Ishikawa (cell line): ENCODE measurements at regions not wholly inside any gene's neighbourhood (a gene's known extent, or its start where the extent isn't known, plus 50 kb on each side); places are given as distances from the start of the nearest gene placed in this dataset.

Experiments
- CEBPB ChIP-seq: IDR thresholded peaks from 2 replicates; pipeline ENCODE4 v1.6.1; 2012
- CREB1 ChIP-seq: IDR thresholded peaks from 2 replicates; pipeline ENCODE4 v1.6.1; 2012; ENCODE audit warnings: low read depth
- EGR1 ChIP-seq: IDR thresholded peaks from 2 replicates; pipeline ENCODE4 v1.6.1; 2012
- EP300 ChIP-seq: IDR thresholded peaks from 2 replicates; pipeline ENCODE4 v1.6.1; 2012; ENCODE audit warnings: borderline replicate concordance
- FOXM1 ChIP-seq: IDR thresholded peaks from 2 replicates; pipeline ENCODE4 v1.6.1; 2012; ENCODE audit warnings: low read depth, borderline replicate concordance
- MAX ChIP-seq: IDR thresholded peaks from 2 replicates; pipeline ENCODE4 v1.6.1; 2012
- NFIC ChIP-seq: IDR thresholded peaks from 2 replicates; pipeline ENCODE4 v1.6.1; 2012
- RAD21 ChIP-seq: IDR thresholded peaks from 2 replicates; pipeline ENCODE4 v1.6.1; 2012; ENCODE audit warnings: low read depth
- REST ChIP-seq: IDR thresholded peaks from 2 replicates; pipeline ENCODE4 v1.6.1; 2012; ENCODE audit warnings: low read depth, mild to moderate bottlenecking
- TAF1 ChIP-seq: IDR thresholded peaks from 2 replicates; pipeline ENCODE4 v1.6.1; 2012; ENCODE audit warnings: low read depth, mild to moderate bottlenecking
- TCF12 ChIP-seq: IDR thresholded peaks from 2 replicates; pipeline ENCODE4 v1.6.1; 2012; ENCODE audit warnings: low read depth
- TEAD4 ChIP-seq: IDR thresholded peaks from 2 replicates; pipeline ENCODE4 v1.6.1; 2012
- USF1 ChIP-seq: IDR thresholded peaks from 2 replicates; pipeline ENCODE4 v1.6.1; 2012
- YY1 ChIP-seq: IDR thresholded peaks from 2 replicates; pipeline ENCODE4 v1.6.1; 2012; ENCODE audit warnings: low read depth
- ZBTB7A ChIP-seq: IDR thresholded peaks from 2 replicates; pipeline ENCODE4 v1.6.1; 2012; ENCODE audit warnings: low read depth

GRCh38 chr12:114476159-114476558, 70.2 kb upstream of the TBX5 start:
- TF ChIP-seq TAF1 (no peak), NFIC (no peak), REST (no peak), TEAD4 (no peak), RAD21 (peak; percentile 21)

- no peak for TF ChIP-seq CEBPB
- no peak for TF ChIP-seq ZBTB7A
- TF ChIP-seq MAX = no peak
- TF ChIP-seq RAD21 = no peak
- TF ChIP-seq EGR1 = no peak
- TF ChIP-seq EP300 = no peak
- TF ChIP-seq TEAD4 = no peak
- TF ChIP-seq YY1 = no peak
- no peak for TF ChIP-seq CREB1
- no peak for TF ChIP-seq TAF1
- TF ChIP-seq REST = no peak
- no peak for TF ChIP-seq TCF12
Measured at GRCh38 chr12:114473717-114474116, 67.8 kb upstream of the TBX5 start.

- TF ChIP-seq TCF12 = no peak
- TF ChIP-seq EP300 = no peak
- no peak for TF ChIP-seq USF1
- no peak for TF ChIP-seq FOXM1
- TF ChIP-seq YY1 = no peak
- TF ChIP-seq RAD21 = no peak
- TF ChIP-seq EGR1 = no peak
- TF ChIP-seq CEBPB = no peak
Measured at GRCh38 chr12:114473018-114473417, 67.1 kb upstream of the TBX5 start.

- TF ChIP-seq USF1 = no peak
Measured at GRCh38 chr12:114457620-114458019, 51.7 kb upstream of the TBX5 start.
